ENCODE measurements at regions not wholly inside any gene's neighbourhood (a gene's known extent, or its start where the extent isn't known, plus 50 kb on each side); places are given as distances from the start of the nearest gene placed in this dataset.

DNA sequence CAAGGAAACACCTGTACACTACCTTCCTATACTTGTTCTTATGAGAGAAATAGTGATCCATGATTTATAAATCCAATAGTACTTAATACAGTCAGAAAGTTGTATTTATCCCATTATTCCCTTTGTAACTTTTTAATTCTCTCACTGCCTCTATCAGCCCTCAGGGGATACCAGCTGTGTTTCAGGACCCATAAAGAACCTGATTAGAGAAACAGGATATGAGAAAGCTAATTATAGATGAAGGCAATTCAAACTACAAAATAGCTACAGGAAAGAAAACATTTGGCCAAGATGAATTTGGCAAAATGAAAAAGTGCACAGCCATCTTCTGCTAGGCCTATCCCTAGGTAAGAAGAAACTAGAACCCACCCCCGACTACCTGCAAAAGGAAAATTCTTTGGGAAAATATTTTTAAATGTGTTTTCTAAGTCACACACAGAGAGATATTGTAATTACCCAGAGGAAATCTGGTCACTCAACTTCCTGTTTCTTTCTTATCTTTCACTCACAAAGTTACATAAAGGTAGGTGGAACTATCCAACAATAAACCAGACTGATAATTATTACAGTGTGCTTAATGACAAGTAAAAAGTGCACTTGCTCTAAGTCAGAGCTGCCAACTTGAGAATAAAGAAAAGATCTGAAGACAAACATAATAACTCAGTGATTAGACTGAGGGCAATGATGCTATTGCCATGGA is 836.5 kb upstream of the HTR2C start:
- TF ChIP-seq EZH2 (IDR thresholded peaks at IDR 0.05; ENCODE audit: borderline replicate concordance, low read depth, low read length, severe bottlenecking), result no peak
- TF ChIP-seq, protein P1, sequence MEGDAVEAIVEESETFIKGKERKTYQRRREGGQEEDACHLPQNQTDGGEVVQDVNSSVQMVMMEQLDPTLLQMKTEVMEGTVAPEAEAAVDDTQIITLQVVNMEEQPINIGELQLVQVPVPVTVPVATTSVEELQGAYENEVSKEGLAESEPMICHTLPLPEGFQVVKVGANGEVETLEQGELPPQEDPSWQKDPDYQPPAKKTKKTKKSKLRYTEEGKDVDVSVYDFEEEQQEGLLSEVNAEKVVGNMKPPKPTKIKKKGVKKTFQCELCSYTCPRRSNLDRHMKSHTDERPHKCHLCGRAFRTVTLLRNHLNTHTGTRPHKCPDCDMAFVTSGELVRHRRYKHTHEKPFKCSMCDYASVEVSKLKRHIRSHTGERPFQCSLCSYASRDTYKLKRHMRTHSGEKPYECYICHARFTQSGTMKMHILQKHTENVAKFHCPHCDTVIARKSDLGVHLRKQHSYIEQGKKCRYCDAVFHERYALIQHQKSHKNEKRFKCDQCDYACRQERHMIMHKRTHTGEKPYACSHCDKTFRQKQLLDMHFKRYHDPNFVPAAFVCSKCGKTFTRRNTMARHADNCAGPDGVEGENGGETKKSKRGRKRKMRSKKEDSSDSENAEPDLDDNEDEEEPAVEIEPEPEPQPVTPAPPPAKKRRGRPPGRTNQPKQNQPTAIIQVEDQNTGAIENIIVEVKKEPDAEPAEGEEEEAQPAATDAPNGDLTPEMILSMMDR (IDR thresholded peaks at IDR 0.05; ENCODE audit: borderline replicate concordance, extremely low read depth, low read length, poor library complexity, severe bottlenecking), result no peak

Measured in DND-41 (cell line).